Right ventricle myocardium superior (tissue), 1 donor: ENCODE measurements at regions not wholly inside any gene's neighbourhood (a gene's known extent, or its start where the extent isn't known, plus 50 kb on each side); places are given as distances from the start of the nearest gene placed in this dataset.
"Not testable (repeated sequence)": the region's sequence is repeated elsewhere in the genome, so short reads cannot be mapped to it uniquely, and the experiment has no call there.

Source experiments
- ATAC-seq: fragments of 200-7000 bp; cut with Tn5 transposase; one replicate; pipeline ENCODE4 v1.9.1; 2020; ENCODE audit warnings: mild to moderate bottlenecking; ENCODE audit not compliant: poor library complexity
- DNase-seq: peaks from one replicate; pipeline ENCODE4 v3.0.0-alpha.2; 2020
- intact Hi-C: fragments of 100-400 bp; cut with DNase I; formaldehyde crosslinking; loops from one replicate; pipeline ENCODE4 v1.11.2; 2022
- donor health status: DM: no; HTN: yes; CAD: no; lungs with severe emphysema.

DNA sequence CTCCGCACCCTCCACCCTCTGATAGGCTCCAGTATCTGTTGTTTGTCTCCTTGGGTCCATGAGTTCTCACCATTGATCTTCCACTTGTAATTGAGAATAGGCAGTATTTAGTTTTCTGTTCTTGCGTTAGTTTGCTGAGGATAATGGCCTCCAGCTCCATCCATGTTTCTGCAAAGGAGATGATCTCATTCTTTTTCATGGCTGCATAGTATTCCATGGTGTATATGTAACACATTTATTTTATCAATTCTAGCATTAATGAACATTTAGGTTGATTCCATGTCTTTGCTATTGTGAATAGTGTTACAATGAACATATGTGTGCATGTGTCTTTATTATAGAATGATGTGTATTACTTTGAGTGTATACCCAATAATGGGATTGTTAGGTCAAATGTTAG, 814.6 kb upstream of the FRG1 start:
- intact Hi-C loops, result no loop called here
- DNase-seq, result no peak
- no peak for ATAC-seq

DNA sequence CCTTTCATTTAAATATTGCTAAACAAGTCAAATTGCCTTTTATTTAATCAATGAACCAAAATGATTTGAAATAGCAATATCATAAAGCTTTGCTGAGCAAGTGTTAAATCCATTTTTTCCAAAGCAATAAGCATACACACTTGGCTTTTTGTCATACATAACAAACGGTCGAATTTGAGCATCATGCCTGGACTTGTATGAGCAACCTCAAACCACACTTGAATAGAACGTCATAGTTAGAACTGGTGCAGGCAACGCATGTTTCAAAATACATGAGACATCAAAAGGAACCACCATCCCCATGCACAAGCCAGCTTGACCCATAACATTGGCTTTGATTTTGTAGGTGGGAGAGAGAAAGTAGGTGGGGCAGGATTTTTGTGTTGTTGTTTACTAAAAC, 812.3 kb upstream of the FRG1 start:
- ATAC-seq (no peak), DNase-seq (no peak)
- intact Hi-C loops, result no loop called here

DNA sequence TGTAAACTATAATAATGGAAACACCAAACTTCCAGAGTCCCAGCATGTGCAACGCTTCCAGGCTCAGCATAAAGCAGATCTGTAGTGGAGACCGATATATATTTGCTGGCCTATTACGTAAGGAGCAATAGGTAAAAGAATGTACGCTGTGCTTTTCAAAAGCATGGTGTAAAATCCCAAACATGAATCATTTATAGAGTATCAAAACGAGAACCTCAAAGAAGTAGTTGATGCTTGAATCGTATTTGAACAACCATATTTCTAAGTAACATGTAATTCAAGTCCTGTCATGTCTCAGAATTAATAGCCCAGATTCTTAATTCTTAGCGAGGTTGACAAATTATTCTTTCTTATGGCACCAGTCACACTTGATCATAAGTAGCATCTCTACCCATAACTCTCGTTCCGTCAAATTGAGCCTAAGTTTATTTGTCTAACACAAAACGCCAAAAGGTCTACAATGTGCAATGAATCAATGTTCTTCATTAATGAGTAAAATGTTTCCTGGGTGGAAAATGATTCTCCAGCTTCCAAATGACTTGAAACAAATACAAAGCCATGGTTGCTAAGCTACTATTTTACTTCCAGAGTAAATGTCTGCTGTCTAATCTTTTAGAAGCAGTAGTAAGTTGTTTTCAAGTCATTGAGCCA, 811.5 kb upstream of the FRG1 start:
- DNase-seq, result no peak
- no peak for ATAC-seq
- intact Hi-C loops, result no loop called here

DNA sequence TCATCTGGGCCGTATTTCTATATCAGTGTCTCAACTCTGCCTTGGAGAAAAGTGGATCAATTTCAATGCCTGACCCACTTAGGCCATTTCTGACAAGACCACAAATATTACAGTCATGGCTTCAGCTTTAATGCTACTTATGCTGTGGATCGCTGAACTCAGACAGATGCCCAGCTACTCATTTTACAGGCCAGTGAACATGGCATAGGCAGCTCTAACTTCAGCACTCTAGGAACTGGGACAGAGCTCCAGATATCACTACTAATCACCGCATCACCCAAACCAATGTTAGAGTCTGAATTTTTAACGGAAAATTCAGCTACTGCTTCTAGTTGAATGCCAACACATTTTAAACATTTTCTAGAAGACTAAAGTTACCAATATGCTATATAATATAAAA, 809.6 kb upstream of the FRG1 start:
- DNase-seq, result no peak
- intact Hi-C loops, result no loop called here
- no peak for ATAC-seq

DNA sequence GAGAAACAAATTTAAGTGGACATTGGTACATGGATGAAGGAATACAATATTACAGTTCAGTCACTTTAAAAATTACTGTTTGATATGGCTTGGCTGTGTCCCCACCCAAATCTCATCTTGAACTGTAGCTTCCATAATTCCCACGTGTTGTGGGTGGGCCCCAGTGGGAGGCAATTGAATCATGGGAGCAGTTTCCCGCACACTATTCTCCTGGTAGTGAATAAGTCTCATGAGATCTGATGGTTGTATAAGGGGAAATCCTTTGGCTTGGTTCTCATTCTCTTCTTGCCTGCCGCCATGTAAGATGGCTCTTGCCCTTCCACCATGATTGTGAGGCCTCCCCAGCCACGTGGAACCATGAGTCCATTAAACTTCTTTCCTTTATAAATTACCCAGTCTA, 804.2 kb upstream of the FRG1 start:
- no peak for ATAC-seq

DNA sequence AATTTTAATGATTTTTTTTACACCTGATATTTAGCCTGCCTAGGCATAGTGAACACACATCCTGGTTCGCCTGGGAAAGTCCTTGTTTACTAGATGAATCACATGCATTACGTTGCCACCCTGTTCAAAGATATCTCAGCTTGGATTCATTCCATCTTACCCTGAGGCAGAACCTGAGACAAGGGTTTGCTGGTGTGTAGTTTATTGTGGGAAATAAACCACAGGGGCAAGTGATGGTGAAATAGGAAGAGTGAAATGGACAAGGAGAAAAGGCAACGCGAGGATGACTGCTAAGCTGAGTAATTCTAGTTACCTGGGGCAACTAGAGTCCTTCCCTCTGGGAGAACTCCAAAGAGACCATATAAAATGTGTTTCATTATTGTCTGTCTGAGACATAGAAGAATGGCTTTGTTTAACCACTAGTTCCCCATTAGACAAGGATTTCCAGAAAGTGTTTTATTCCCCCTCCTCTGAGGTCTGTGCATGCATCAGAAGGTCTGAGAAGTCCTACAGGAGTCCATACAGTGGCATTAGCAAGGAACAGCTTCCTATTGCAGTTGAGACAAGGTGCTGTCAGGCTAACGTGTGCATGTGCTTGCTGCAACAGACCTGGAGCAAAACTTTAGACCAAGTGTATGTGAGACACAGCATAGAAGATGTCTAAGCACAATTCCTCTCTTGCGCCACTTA, 797.3 kb upstream of the FRG1 start:
- intact Hi-C loops, result no loop called here
- DNase-seq, result no peak
- no peak for ATAC-seq

More for the DNA sequence above, 804.2 kb upstream of the FRG1 start:
- no peak for DNase-seq
- intact Hi-C loops, result no loop called here

DNA sequence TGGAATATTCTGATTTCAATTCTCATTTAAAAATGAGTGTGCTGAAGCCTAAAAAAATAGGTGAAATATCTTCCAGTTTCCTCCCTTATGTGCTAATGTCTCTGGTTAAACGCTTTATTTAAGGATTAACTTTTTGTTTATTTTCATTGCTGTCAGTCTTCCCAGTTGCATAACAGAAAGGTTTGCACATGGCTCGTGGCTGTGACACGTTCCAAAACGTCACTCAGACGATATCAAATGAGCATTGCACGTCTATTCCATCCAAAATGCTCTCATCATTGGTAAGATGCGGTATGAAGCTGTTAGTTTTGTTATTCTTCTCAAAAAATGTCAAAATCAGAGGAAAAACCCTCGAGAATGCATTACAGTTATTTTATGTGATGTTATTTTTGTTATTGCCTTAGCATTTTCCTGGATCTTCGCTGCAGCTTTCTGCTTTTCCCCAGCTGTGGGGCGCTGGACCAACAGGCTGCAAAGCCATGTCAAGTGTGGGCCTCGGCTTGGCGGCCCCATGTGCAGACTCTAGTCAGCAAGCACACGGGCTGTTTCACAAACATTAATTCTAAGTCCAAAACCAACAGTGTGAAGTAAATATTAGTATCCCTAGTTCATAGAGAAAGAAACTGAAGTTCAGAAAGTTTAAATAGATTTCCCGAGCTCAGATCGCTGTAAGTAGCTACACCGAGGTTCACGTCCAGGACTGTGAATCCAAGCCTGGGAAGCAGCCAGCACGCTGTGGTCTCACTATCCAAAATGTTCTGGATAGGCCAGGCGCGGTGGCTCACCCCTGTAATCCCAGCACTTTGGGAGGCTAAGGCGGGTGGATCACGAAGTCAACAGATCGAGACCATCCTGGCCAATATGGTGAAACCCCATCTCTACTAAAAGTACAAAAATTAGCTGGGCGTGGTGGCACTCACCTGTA, 793.4 kb upstream of the FRG1 start:
- ATAC-seq (no peak), DNase-seq (no peak)
- intact Hi-C loops, result no loop called here

DNA sequence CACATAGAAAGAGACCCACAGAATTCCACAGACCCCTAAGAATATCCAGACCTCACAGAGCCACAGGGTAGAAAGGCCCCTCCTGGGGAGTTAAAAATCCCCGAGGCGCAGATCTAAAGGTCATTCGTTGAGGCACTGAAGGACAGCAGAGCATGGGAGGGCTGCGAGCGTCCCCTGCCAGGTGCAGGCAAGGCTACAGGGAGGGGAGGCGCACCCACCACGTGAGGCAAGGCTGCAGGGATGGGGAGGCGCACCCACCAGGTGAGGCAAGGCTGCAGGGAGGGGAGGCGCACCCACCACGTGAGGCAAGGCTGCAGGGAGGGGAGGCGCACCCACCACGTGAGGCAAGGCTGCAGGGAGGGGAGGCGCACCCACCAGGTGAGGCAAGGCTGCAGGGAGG, 785.6 kb upstream of the FRG1 start:
- DNase-seq, ATAC-seq, intact Hi-C loops: not testable (repeated sequence)

DNA sequence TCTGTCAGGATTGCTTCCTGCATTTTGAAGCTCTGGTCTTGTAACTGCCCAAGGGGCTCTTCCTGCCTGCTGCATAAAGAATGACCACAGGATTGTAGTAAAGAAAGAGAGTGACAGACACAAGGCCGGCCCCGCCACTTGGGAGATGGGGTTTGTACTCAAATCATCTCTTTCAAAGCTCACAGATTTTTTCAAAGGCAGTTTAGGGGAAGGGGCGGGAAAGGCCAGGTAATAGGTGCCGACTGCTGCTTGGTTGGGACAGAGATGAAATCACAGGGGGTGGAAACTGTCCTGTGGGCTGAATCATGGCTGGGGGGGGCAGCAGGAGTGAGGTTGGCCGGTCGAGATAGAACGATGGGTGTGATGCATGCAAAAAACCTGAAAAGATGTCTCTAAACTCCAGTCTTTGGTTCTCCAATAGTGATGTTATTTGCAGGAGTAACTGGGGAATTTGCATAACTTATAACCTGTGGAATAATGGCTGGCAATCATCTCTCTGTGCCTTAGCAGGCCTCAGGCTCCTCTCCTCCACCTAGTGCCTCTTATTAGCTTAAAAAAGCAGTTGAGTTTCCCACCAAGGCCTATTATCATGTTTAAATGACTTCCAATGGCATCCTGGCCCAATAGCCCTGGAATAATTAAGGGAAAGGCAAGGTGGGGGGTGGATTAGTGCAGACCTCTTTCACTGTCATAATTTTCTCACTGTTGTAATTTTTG, 778.4 kb upstream of the FRG1 start:
- DNase-seq (no peak), ATAC-seq (no peak)
- intact Hi-C loops, result no loop called here

DNA sequence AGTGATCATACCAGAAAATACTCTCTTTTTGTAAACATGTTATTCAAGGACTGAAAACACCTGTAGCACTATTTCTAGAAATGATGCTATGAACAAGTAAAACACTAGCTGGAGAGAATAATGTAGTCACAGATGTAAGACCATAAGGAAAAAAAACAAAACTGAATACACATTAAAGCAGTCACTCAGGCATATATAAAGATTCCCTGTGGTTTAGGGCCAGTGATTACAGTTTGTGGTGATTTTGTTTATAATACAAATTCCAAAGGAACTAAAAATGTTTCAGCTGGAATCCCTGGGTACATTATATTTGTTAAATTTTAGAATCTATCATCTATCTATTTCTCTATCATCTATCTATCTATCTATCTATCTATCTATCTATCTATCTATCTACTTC, 777.8 kb upstream of the FRG1 start:
- intact Hi-C loops, result no loop called here
- ATAC-seq (no peak), DNase-seq (no peak)

DNA sequence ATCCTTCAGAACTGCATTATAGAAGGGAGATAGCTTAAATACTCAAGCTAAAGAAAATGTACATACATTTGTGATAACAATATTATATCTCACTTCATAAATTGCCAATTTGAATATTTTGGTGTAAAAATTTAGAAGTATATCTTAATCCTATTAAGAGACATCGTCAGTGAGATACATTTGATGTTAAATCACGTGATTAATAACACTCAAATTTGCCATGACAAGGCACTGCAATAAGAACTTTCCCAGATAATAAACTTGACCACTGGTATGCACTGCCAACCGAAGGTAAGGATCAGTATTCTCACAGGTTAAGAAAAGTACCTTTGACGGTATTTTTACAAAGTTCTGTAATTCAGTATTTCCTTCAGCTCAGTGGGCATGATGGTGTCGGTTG, 764.7 kb upstream of the FRG1 start:
- intact Hi-C loops, result no loop called here
- no peak for ATAC-seq
- no peak for DNase-seq

DNA sequence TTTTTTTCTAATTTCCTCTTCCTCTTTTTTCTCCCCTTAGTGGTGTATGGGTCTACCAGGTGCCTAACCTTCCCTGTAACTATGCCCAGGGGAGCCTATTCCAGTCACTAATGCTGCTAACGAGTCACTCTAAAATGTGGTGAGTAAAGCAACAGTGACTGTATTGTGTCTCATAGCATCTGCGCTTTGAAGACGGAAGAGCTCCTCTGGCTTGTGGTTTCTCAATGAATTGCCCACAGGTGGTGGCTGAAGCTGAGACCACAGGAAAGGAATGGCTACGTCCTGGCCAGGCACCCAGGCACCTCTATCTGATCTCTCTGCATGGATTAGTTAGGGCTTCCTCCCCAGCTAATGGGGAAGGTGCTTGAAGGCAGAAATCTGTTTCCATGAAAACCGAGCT, 763.5 kb upstream of the FRG1 start:
- intact Hi-C loops, result no loop called here
- no peak for ATAC-seq
- no peak for DNase-seq

DNA sequence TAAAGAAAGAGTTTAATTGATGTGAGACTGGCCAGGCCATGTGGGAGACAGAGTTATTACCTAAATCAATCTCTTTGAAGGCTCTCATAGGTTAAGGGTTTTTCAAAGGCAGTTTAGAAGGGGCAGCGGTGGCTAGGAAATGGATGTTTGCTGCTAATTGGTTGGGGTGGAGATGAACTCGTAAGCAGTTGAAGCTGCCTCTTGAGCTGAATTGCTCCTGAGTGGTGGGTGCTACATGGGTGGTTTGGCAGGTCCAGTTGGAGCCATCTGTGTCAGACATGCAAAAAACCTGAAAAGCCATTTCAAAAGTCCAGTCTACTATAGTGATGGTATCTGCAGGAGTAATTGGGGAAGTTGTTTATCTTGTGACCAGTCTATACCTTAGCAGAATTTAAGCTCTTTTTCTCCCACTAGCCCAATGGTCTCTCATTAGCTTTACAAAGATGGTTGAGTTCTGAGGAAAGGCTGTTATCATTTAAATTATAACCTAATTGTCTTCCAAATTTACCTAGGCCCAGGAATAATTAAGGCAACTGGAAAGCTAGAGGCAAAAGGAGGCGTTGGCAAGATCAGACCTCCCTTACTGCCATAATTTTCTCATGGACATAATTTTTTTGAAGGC, 762.4 kb upstream of the FRG1 start:
- no peak for ATAC-seq
- intact Hi-C loops, result no loop called here

DNA sequence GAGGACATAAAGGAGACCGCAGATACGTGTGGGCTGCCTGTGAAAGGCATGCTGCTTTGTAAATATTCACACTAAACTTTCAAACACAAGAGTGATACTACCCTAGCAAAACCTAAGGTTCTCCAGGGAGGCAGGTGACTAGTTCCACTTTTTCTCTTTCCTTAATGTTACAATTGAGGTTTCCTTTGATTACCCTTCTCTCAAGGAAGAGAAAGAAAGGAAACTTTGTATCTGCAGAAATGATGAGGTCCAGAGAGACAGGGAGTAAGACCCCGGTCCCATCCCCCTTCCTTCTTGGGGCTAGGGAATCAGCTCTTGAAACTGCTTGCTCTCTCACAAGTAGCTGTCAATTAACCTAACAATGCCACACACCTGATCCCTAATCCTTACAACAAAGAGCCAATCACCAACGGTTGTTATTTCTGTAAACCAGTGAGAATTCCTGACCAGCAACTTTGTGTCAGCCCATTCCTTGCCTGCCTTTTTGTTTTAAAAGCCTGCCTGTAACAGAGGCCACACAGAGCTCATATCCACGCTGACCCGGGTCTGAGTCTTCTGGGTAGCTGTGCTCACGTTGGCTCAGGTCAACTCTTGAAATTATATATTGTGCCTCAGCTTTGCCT, 754.8 kb upstream of the FRG1 start:
- ATAC-seq (no peak), DNase-seq (no peak)
- intact Hi-C loops, result no loop called here

More for the DNA sequence above, 762.4 kb upstream of the FRG1 start:
- DNase-seq, result no peak

DNA sequence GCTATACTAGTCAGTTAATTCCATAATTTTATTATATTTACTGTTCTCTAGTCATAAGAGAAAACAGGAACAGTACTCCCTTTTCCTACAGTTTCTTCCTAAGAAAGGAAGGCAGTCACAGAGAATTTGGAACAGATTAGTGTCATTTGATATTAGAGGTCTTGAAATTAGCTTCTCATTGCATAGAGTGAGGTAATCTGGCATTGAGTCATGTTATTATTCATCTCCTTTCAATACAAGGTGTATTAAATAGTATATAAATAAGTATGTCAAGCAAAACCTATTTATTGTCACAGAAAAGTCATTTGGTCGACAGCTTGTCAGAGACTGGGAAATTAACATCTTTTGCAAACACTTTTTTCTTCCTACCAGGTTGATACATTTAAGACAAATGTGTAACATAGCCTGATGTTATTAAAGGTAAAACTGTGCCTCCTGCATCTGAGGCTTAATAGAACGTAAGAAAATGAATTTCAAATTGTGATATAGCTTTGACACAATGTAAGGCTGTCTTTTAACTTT, 753.1 kb upstream of the FRG1 start:
- DNase-seq (no peak), ATAC-seq (no peak)
- intact Hi-C loops, result no loop called here

DNA sequence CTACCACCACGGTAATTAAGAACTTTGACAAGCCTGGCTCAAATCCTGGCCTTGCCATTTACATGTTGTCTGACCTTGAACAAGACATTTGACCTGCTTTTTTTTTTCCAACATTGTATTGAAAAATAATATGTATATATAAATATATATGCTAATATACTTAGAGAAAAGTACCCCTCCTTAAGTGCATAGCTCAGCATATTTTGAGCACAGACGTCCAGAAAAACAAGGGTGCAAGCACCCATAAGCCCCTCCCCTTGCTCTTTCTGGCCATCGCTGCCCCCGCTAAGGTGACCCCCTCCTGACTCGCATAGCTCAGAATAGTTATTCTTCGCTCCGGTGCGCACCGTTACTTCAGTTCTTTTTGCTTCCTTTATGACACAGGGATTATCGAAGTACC, 742.0 kb upstream of the FRG1 start:
- DNase-seq, result no peak
- intact Hi-C loops, result no loop called here
- no peak for ATAC-seq

DNA sequence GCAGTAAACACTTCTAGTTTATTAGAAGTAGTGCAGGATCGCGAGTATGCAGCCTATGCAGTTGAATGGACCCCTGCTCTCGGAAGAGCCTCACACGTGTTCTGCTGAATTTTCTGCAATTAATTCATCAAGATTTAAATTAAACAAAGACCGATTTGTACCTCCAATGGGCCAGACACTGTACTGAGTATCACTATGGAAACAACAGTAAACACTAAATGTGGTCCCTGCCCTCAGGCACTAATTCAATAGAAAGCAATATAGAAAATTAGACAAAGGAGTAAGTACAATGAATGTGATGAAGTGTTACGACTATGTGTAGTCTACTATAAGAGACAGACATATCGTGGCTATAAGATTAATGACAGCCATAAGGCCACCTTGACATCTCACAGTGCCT, 740.3 kb upstream of the FRG1 start:
- ATAC-seq (no peak), DNase-seq (no peak)
- intact Hi-C loops, result no loop called here

DNA sequence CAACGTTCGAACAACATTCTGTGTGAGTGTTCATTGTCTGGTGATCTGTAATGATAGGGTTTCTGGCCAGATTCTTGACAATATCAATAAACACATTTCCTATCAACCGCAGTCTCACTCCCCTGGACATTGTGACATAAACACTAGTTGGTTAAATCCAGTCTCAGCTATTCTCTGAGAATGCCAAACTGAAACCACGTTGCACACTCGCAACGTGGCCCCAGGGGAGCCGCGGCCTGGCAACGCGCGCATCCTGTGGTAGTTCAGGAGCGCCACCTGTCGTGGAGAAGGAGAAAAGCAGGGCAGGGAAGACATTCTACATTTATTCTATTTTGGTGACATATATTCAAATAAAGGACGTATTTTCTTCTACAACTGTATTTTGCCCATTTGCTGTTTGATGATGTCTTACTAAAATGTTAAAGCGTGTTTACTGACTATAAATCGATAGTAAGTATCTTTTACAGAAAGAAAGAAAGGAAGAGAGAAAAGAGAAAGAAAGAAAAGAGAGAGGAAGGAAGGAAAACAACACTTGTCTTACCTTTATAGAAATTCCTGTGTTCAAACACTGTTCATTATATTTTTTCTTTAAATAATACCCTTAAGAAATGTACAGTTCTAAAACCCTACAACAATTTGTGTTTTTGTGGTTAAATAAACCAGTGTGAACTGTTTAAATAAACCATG, 738.3 kb upstream of the FRG1 start:
- intact Hi-C loops, result no loop called here
- peak; percentile 69 for ATAC-seq
- peak; percentile 85 for DNase-seq
